NCI-H345 treated with DMSO at 0.1 percent for 48 hours (cell line): ENCODE measurements at regions not wholly inside any gene's neighbourhood (a gene's known extent, or its start where the extent isn't known, plus 50 kb on each side); places are given as distances from the start of the nearest gene placed in this dataset.
"Not testable (repeated sequence)": the region's sequence is repeated elsewhere in the genome, so short reads cannot be mapped to it uniquely, and the experiment has no call there.

Source experiments
- DNase-seq: peaks from one replicate; lab custom pipeline; 2025; ENCODE audit not compliant: unreplicated experiment; lab: John Stamatoyannopoulos, UW

DNA sequence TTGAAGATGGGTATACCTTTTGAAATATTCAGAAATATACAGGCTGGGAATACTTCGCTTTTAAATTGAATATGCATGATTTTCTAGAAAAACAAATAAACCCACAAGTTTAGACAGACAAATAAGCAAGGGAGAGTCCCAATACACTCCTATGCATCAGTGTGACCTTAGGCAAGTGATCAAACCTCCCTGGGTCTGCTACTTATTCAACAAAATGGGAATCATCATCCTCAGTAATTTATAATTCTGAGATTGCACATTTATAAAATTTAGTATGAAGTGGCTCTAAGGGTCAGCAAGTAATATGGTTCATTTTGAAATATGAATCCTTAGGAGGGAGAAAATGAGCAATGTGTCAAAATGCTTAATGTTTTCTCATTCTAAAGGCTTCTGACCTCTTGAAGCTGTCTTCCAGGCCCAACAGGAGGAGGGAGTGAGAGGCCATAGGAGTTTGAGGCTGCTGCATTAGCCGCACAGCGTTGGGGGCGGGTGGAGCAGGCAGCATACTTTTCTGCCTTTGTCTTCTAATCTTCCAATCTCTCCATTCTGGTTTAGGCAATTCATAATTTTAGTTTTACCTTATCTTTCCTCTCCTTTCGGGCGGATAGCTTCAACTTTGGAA is 155.1 kb downstream of the TRIB2 start:
- no peak for DNase-seq

DNA sequence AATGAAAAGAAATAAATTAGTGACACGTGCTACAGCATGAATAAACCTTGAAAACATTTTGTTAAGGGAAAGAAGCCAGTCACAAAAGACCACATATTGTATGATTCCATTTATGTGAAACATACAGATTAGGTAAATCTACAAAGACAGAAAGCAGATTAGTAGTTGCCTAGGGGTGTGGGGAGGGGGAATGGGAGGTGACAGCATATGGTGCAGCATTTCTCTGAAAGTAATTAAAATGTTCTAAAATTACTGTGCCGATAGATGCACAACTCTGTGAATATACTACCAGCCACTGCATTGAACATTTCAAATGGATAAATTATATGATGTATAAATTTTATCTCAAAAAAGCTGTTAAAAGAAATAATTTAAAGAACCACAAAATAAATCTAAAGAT is 161.0 kb downstream of the TRIB2 start:
- no peak for DNase-seq

DNA sequence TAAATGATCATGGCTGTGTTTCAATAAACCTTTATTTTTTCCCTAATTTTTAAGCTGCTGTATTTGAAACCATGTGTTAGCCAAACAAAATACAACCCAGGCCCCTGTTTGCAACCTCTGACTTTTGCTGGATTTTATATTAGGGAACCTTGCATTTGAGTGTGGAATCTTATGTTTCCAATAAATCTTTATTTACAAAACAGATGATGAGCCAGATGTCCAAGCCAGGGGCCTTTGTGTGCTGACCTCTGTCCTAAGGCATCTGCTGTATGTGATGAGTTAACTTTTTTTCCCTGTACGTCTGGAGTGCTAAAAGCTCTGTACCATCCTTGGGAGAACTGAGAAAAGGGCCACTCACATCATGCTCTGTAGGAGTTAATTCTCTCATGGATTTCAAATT is 162.9 kb downstream of the TRIB2 start:
- no peak for DNase-seq

DNA sequence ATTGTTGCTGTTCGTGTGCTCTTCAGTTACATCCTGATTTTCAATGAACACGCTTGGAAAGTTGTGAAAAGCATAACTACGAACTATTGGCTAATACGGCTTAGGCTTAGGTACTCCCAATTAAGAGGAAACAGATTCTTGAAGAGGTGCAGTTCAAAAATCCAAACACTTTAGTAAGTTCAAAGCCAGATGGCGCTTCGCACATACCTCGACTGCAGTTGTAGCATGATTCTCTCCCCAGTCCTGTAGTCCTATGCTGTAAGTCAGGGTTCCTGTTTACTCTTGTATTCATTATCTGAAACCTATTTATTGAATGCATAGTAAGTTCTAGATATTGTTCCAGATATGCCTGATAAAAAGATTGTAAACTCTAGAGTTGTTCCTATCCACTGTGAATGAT is 165.2 kb downstream of the TRIB2 start:
- DNase-seq, result no peak

DNA sequence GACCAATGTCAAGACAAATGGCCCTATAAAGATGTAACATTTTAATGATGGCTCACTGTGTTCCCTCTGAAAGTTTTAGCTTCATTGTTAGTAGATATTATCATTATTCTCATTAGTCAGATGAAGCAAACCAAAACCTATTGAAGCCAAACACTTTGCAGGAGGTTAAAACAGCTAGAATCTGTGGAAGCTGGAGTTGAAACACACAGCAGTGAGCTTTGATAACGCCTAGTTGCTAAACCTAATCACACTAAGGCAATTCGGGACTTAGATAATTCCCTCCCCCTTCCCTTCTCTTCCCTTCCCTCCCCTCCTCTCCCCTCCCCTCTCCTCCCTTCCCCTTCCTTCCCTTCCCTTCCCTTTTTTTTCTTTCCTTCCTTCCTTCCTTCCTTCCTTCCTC is 165.7 kb downstream of the TRIB2 start:
- DNase-seq, result no peak

DNA sequence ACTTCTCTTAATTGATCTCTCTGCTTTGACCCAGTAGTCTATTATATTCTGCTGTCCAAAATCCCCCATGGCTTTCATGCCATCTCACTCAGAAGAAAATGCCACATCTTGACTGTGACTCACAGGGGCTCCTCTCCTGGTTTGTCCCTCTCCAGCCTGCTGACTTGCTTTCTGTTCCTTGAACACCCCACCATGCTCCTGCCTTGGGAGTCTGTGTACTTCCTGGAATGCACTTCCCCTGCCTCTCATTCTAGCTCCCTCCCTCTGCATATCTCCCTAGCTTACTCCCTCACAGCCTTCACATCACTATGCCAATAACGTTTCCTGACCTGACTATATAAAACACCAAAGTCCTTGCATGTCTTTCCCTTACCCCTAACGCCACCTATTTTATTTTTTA is 167.2 kb downstream of the TRIB2 start:
- DNase-seq, result no peak

DNA sequence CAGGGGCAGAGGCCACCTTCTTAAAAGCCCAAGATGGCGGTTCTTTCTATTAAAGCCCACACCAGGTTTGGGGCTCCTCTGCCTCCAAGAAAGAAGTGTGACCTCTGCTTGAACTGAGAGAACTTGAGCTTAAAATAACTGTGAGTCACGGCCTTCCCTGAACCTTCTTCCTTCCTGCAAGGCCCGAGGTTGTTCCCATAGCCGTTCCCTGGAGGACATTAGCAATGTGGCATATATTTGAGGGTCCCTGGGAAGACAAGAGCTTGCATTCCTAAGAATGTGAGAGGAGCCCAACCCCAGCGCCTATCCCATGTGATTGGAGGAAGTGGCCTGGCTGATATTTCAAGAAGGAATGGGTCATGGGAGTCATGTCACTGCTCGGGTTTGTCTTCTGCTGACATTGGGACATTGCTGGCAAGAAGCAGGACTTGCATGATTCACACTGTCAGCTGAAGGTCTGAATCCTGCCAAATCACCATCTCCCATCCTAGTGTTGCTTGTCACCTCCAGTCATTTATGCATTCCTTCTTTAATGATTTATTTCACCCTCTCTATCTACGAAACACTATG is 168.1 kb downstream of the TRIB2 start:
- no peak for DNase-seq

DNA sequence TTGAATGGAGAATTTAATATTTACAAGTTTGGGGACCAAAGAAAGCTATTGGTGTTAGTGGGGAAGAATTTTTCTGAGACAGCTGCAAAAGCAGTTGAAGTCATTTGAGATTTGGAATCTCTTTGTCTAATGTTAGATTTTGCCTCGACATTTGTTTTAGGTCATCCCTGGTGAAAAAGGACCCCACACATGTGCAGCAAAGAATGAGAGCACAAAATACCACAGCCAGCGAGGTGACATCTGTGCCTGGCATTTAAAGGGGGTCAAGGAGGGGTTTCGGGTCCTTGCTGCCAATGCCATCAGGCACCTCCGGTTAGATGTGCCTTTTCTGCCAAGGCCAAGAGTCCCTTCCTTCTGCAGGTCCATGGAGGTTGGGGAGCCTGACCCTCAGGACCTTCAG is 173.3 kb downstream of the TRIB2 start:
- no peak for DNase-seq

DNA sequence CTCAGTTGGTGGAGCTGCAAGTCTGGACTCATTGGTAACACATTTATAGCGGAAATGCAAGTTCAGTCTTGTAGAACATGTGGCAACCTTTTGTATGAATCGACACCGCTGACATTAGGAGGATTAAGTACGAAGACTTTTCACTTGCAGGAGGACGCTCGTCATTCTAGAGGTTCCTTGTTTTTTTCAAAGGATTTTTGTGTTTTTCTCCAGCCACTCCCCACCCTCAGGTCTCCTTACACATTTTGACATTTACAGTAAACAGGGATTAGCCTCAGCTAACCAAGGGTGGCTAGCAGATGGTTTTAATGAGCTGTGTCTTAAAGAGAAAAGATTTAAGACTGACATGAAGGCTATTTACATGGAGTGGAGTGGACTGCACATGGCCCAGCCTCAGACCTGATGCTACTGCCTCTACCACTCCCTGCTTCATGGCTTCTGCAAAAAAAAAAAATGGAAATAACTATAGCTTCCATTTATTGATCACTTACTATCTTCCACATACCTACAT is 173.8 kb downstream of the TRIB2 start:
- DNase-seq, result no peak

DNA sequence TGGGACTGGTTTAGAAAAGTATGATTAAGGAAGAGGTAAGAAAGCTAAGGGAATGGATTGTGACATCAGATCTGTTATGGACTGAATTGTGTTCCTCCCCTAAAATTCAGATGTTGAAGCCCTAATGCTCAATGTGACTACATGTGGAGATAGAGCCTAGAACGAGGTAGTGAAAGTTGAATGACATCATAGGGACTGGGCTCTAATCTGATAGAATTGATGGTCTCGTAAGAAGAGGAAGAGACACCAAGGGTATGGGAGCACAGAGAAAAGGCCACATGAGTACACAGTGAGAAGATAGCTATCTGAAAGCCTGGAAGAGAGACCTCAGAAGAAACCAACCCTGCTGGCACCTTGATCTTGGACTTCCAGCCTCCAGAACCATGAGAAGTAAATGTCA is 178.3 kb downstream of the TRIB2 start:
- no peak for DNase-seq

DNA sequence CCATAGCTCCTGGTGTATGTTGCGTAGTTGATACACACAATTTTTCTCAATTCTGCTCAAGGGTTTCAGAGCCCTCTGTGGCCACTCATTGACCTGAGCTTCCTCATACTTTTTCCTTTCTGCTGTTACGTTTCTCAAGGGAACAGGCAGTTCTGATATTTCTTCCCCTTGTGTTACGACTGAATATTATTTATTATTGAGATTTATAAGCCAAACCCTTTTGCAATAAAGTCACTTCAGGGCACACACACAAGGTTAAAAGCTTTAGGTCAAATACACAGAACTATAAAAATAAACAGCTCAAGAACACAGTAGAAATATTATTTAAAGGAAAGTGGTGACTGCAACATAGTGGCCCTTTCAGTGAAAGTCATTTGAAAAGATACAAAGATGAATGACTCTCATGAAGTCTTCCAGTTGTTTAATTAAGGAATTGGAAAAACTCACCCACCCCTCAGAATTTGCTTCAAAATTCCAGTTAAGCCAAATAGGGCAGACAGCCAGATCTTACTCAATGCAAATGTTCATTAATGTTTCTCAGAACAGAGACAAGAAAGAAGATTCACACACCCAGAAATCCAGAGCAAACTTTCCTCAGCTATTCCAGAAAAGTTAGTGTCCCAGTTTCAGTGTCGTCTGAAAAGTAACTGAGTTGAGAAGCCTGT is 179.7 kb downstream of the TRIB2 start:
- no peak for DNase-seq

DNA sequence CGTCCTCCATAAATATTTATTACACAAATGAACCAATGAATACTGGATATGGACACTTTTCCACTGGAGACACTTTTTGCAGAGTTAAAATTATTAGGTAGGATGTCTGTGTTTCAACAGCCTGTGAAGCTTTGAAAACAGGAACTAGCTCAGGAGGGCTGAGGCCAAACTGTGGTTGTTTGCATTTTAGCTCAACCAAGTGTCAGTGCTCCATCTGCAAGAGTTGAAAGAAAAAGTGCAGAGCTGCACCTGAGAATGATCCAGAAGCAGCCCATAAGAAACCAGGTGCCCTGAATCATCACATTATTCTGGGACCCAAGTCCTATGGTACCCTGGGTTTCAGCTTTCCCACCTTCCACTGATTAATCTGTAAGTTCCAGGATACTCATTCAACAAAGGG is 180.4 kb downstream of the TRIB2 start:
- no peak for DNase-seq

DNA sequence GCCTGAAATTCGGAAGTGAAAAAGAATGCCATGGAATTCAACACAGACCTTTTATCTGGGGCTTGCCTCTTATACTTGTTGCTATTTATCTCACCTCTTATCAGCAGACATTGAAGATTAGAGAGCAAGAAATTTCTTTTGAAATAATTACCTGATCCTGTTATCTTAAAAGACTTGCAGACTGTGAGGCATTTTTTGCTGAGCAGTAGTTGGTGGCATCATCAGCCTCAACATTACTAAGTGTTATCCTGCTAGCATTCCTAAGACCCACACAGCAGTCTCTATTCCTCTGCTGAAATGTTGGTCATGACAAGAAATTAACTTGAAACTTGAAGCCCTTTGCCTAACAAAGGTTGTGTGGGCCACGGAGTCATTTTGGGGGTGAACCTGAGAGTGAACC is 186.5 kb downstream of the TRIB2 start:
- DNase-seq, result no peak

DNA sequence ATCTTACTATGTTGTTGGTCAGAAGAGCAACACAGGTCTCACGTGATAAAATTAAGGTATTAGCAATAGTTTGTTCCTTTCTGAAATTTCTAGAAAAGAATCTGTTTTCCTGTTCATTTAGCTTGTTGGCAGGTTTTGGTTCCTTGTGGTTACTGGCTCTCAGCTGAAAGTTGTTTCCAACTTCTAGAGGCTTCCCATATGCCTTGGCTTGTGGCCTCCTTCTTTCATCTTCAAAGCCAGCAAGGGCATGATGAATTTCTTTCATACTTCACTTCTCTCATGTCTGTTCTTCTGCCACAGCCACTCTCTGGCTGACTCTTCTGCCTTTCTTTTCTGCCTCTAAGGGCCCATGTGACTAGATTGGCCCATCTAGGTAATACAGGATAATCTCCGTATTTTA is 193.7 kb downstream of the TRIB2 start:
- DNase-seq, result no peak

DNA sequence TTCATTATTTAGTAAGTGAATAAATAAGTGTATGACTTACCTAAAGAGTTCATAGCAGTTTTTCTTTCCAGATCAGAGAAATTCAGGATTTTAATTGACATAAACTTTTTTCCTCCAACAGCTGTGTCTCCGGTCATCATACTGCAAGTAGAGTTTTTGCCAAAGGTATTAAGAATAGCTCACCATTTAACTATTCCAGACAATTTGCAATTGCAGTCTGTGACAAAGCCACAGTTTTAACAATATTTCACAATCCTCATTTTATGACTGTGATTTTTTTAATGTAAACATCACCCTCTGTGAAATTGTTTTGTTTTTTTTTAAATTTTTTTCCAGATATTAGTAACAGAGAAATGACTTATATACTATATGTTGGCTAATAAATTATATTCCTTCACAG is 199.1 kb downstream of the TRIB2 start:
- DNase-seq, result no peak

DNA sequence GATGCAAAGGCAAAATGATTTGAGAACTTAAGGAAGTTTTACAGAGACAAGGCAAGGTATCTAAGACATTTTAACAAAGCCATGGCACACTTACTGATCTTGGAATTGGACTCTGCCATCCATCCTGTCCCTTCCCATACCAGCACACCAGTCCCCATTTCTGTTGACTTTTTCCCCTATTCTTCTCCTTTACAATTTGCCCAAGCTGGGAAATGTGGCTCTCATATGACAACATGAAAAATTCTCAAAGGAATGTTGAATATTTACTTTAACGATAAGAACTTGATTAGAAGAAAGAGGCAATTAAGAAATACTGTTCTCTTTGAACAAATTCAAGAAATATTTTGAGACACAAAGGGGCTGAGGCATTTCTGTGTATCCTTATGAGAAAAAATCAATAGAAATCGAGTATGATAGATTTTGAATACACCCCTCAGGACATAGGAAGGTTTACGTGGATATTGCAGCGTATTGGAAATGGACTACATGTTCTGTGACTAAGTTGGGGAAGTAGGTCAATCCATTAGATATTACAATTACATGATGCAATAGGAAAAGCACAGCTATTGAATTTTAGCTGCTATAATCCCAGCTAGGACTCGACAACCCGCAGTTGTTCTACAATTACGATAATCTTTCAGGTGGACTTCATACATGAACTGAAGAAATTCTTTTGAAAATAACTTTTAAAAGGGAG is 201.6 kb downstream of the TRIB2 start:
- no peak for DNase-seq

DNA sequence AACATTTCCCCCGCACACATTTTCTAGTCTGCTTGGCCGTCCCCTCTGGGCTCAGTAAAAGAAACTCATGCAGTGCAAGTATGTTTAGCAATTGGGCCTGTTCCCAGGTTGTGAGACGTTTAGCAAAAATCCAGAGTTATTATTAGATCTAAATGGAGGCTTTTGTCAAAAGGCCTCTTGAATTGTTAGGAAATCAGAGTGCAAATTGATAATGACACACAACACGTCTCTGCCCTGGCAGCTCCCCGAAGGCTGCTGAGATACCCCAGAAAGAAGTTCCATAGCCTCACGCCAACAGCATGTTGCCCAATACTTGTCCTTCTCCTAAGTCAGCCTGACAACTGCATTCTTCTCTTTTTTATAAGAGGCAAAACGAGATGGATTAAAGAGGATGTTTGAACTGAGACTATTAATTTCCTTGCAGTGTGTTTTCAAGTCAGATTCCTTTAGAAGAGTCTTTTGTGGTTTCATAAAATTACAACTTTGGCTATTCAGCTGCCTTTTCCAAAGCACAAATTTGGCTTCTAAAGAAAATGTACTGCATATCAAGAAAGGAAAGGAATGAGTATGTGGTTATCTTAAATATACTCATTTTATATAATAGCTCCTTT is 202.2 kb downstream of the TRIB2 start:
- no peak for DNase-seq

DNA sequence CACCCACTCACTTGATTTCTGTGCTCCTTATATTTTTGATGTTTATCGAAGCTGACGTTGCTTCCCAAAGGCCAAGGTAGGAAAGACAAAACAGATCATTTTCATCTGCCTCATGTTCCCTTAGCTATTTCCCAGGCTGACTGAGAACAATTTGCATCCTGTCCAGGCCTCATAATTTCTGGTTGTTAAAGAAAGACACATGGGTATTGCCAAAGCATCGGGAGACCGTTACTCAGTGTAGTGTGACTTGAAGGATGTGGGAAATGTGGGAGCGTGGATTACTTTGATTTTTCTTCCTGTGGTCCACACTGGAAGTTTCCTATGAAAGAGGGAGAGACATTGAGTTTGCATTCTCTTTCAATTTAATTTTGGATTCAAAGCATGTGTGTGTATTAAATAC is 204.6 kb downstream of the TRIB2 start:
- no peak for DNase-seq

DNA sequence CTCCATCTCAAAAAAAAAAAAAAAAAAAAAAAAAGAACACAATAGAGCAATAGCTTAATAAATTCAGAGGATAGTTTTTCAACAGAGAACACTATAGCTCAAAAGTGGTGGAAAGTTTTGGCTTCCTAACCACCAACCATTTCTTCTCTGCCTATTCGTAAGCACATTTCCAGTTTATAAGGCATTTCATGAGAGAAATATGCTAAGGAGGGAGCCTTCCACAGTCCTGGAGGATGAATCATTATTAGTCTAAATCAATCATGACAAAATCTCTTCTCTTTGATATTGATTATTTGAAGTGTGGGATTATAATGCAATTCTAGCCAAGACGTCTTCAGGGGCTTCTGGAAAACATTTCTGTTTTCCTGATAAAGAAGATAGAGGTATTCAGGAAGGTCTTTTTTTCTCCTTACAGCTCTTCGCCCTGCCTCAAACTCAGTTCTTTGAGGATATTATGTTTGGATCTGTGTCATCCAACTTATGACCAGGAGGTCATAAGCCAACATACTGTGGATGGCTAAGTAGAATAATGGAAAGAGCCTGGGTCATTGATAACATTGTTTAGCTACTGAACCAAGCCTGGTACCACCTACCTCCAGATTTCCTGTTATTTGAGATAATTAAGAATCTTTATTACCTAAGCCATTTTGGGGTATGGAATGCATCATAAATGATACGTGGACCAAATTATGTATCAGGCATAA is 207.3 kb downstream of the TRIB2 start:
- no peak for DNase-seq

DNA sequence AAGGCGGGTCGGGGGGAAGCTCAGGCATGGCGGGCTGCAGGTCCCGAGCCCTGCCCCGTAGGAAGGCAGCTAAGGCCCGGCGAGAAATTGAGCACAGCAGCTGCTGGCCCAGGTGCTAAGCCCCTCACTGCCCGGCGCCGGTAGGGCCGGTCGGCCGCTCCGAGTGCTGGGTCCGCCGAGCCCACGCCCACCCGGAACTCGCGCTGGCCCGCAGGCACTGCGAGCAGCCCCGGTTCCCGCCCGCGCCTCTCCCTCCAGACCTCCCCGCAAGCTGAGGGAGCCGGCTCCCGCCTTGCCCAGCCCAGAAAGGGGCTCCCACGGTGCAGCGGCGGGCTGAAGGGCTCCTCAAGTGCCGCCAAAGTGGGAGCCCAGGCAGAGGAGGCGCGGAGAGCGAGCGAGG is 209.9 kb downstream of the TRIB2 start:
- not testable (repeated sequence) for DNase-seq

DNA sequence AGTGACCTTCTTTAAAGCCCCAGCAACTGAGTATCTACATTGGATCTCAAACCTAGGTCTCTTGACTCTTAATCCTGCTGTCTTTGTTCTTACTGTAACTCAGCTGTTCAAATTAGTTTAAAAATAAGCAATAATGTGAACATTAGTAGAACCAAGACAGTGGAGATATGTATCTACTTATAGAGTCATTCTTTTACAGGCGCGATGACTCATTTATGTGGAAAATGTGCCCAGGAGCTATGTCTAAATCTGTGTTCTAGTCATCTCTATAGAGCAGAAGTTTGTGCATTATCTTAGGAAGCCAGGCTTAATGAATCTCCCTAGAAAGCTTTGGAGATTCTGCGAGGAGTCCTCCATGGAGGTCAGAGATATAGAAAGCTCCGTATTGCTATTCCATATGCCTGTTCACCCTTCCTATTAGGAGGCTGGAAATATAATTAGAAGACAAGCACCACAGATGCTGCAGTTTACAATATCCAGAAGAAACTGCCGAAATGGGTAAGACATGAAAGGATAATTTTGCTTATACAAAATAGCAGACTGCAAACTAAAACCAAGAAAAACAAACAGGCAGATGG is 211.6 kb downstream of the TRIB2 start:
- no peak for DNase-seq
